HG03060 (cell line): ENCODE measurements at regions not wholly inside any gene's neighbourhood (a gene's known extent, or its start where the extent isn't known, plus 50 kb on each side); places are given as distances from the start of the nearest gene placed in this dataset.
A peak's percentile ranks its signal among the peaks of the same experiment; 100 is the strongest.
"Not testable (repeated sequence)": the region's sequence is repeated elsewhere in the genome, so short reads cannot be mapped to it uniquely, and the experiment has no call there.

Experiments
- ATAC-seq: cut with Tn5 transposase; IDR thresholded peaks from one replicate; pipeline ENCODE4 v1.9.1; 2021; ENCODE audit warnings: low read depth, moderate number of reproducible peaks; ENCODE audit not compliant: unreplicated experiment

GRCh38 chr2:17208511-17208910, 309.7 kb downstream of the RAD51AP2 start:
- ATAC-seq = no peak

GRCh38 chr2:17206771-17207170, 311.5 kb downstream of the RAD51AP2 start:
- no peak for ATAC-seq

GRCh38 chr2:17204214-17204613, 314.0 kb downstream of the RAD51AP2 start:
- ATAC-seq = not testable (repeated sequence)

GRCh38 chr2:17202628-17203027, 315.6 kb downstream of the RAD51AP2 start:
- peak; percentile 83 for ATAC-seq

GRCh38 chr2:17199741-17200140, 318.5 kb downstream of the RAD51AP2 start:
- no peak for ATAC-seq

- no peak for ATAC-seq
Observed at GRCh38 chr2:17196380-17196779, 321.9 kb downstream of the RAD51AP2 start.

GRCh38 chr2:17195016-17195415, 323.2 kb downstream of the RAD51AP2 start:
- ATAC-seq = no peak

- no peak for ATAC-seq
Observed at GRCh38 chr2:17194083-17194482, 324.2 kb downstream of the RAD51AP2 start.

- ATAC-seq = not testable (repeated sequence)
Observed at GRCh38 chr2:17193433-17193890, 324.8 kb downstream of the RAD51AP2 start.

- ATAC-seq = no peak
Observed at GRCh38 chr2:17191223-17191622, 327.0 kb downstream of the RAD51AP2 start.

GRCh38 chr2:17190527-17190926, 327.7 kb downstream of the RAD51AP2 start:
- no peak for ATAC-seq

- no peak for ATAC-seq
Observed at GRCh38 chr2:17188721-17189120, 329.5 kb downstream of the RAD51AP2 start.

GRCh38 chr2:17184512-17184911, 333.7 kb downstream of the RAD51AP2 start:
- ATAC-seq = no peak

GRCh38 chr2:17182399-17182798, 335.8 kb downstream of the RAD51AP2 start:
- ATAC-seq = no peak

- ATAC-seq = no peak
Observed at GRCh38 chr2:17181051-17181752, 337.0 kb downstream of the RAD51AP2 start.

GRCh38 chr2:17179145-17179808, 339.0 kb downstream of the RAD51AP2 start:
- no peak for ATAC-seq

- no peak for ATAC-seq
Observed at GRCh38 chr2:17177088-17177487, 341.2 kb downstream of the RAD51AP2 start.

- peak; percentile 52 for ATAC-seq
Observed at GRCh38 chr2:17171446-17172049, 346.7 kb downstream of the RAD51AP2 start.

- no peak for ATAC-seq
Observed at GRCh38 chr2:17166506-17166905, 351.7 kb downstream of the RAD51AP2 start.

- no peak for ATAC-seq
Observed at GRCh38 chr2:17164550-17164949, 353.7 kb downstream of the RAD51AP2 start.

- ATAC-seq = no peak
Observed at GRCh38 chr2:17163638-17164037, 354.6 kb downstream of the RAD51AP2 start.

- ATAC-seq = no peak
Observed at GRCh38 chr2:17162713-17163112, 355.5 kb downstream of the RAD51AP2 start.
